Stimulated activated CD4-positive, alpha-beta T cell treated with anti-CD3 and anti-CD28 coated beads, TNF-alpha, amount 100 ng/mL, for 48 hours (primary cell): ENCODE measurements at regions not wholly inside any gene's neighbourhood (a gene's known extent, or its start where the extent isn't known, plus 50 kb on each side); places are given as distances from the start of the nearest gene placed in this dataset.

Experiments
- DNase-seq, 3 donors: peaks; one replicate each; pipeline ENCODE4 v3.0.0-alpha.2; 2020; ENCODE audit warnings: low read depth in 3 of 3

DNA sequence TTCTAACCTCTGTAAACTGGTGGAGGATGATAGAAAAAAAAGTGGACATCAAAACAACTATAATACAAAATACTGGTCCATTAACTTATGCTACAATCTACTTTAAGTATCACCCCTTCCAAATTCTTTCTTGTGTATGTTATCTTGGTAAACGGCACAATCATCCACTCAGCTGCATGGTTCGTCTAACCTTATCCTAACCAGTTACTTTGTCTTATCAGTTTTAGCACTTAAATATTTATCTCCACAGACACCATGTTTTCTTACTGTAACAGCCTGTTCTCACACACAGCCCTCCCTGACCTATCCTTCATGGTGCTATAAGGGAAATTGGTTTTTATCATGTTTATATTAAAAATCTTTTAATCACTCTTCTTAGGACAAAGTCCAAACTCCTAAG lies 157.2 kb downstream of the PTGER3 start:
- no peak for DNase-seq

- DNase-seq = no peak
Observed at GRCh38 chr1:70891051-70891843, 156.4 kb downstream of the PTGER3 start.

DNA sequence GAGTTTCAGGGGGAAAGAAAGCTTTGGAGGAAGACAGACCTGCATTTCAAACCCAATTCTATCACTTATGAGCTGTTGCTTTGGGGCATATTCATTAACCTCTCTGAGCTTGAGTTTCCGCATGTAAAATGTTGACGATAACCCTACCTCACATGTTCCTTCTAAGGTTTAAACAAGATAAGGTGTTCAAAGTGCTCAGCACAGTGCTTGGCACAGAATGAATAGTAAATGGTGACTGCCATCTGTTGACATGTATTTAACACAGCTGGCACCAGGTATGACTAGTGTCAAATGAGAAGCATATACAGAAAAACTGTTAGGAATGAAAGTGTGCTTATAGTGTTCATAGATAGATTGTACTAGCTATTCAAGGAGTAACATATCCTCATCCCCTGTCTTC lies 155.5 kb downstream of the PTGER3 start:
- DNase-seq = no peak

DNA sequence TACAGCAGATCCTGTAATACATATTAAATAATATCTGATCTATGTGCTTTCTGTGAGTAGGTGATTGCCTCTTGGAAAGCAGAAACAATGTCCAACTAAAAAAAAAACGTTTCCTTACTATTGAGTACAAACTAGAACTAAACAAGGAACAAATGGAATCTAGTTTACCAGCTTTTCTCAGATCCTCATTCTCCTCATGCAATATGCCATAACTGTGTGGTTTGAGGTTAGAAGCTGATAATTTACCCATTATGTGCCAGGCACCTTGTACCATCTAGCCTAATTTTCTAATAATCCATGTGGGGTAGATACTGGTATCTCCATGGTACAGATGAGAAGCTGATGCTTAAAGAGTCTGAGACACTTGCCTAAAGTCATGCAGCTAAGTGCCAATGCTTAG lies 154.7 kb downstream of the PTGER3 start:
- DNase-seq = no peak

- DNase-seq = no peak
Observed at GRCh38 chr1:70893381-70893780, 154.2 kb downstream of the PTGER3 start.

DNA sequence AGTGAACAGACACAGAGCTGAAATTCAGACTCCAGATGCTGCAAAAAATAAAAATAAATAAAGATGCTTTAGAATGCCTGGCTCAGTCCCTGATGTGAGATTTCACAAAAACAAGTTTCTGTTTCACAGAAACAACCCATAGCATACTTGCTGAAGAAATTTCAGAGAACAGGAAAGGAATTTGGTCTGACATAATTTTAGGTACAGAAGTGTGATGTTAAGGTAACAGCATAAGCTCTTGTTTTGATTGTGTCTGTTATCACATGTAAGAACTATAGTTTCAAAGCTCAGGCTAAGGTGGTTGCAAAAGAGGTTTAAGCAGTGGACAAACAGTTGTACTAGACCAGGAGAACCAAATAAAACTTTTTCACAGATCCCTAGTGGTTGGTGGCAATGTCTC lies 152.1 kb downstream of the PTGER3 start:
- DNase-seq = no peak

- no peak for DNase-seq
Observed at GRCh38 chr1:70896224-70896623, 151.4 kb downstream of the PTGER3 start.

DNA sequence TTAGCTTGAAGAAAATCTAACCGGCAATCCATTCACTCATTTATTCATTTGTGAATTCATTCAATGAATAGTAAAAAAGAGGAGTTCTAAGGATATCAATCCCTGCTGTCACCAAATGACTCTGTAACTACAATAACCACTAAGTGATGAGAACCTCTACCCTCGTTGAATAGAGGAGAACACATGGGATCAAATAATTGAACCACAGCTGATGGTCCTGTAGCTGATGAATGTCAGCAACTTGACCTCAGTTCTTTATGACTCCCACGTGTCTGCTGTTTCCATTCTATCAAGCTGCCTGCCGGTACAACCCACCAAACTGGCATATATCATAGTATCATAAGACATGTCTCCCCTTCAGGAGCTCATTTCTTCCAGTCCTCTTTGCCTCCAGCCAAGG lies 150.3 kb downstream of the PTGER3 start:
- no peak for DNase-seq

GRCh38 chr1:70899735-70900134 lies 147.9 kb downstream of the PTGER3 start:
- no peak for DNase-seq

- no peak for DNase-seq
Observed at GRCh38 chr1:70902211-70902610, 145.4 kb downstream of the PTGER3 start.

- DNase-seq = no peak
Observed at GRCh38 chr1:70906800-70907199, 140.8 kb downstream of the PTGER3 start.

DNA sequence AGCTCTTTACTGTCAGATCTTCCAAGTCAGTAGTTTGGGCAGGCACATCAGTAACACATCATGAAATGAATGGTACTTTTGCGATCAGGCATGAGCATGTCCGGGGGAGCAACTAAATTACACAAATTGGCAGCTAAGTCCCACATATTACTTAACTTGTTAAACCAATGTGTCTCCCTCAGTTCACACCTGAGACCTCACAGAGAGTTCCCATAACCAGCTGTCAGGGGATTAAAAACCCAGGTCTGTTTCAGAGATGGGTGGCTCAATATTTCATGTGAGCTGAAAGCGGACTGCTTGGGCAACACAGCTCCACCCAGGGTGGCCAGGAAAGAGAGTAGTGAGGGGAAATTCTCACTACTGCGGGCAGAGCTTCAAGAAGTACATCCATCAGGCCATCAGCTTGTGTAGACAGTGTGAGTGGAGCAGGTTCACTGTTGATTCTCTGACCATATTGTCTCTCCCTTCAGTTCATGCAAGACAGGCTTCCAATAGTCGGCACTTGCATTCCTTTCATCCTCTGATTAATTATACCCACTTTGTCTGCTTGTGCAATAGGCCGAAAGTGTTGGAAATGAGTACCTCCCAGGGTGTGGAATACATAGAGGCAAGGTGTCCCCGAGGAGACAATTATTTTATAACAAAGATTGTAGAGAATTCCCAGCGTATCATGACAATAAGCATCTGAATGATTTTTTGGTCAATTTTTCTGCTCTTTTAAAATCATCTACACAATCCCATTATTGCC lies 139.9 kb downstream of the PTGER3 start:
- no peak for DNase-seq

DNA sequence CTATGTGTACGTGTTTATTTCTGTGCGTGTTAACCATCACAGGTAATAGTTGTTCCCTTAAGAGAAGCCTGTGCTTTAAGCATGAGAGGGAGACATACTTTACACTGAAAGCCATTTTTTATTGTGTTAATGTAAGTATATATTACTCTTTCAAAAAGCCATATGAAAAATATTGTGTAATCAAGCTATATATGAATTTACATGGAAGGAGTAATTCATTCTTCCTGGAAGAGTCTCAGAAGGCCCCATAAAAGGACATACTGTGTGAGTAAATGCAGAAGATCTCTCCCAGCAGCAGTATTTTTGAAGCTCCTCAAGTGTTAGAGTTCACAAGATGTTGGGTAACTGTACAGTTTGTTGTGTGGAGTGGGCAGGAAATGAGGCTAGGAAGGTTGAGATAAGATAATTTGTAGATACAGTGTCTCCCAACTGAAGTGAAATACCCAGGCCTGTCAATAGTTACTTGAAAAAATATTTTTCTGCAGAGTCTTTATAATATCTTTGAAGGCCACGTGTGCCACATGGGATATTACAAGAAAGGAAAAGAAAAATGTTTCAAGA lies 138.3 kb downstream of the PTGER3 start:
- no peak for DNase-seq

DNA sequence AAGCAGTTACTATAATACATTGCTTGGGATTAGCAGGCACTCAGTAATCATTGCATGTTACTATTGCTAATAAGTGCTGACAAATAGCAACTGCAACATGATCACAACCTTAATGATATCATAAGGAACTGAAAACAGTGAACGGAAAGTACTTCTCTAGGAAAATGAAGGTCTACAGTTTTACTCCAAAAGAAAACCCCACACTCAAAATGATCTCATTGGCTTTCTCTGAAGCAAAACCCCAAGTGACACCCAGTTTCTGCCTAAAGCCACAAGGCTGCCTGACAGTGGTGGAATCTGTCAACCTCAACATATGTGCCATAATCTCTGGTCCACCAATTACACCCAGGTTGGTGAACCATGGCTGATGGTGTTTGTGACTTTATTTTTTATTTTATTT lies 137.6 kb downstream of the PTGER3 start:
- no peak for DNase-seq

GRCh38 chr1:70911861-70912260 lies 135.8 kb downstream of the PTGER3 start:
- DNase-seq = no peak

DNA sequence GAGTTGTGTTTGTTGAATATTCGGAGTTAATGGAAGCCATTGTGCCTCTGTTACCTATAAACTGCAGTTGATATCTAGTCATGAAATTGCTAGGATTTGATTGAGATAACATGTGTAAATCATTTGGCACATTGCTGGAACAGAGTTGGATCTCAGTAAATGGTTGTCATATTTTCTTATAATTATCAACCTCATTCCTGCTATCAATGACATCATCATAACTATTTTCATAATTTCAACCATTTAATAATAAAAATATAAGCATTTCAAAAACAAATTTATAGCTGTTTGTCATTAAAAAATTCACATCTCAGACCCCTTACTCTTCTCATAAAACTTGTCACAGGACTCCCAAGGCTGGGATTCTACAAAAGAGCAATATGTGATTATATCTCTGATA lies 133.4 kb downstream of the PTGER3 start:
- no peak for DNase-seq

GRCh38 chr1:70915258-70916033 lies 132.2 kb downstream of the PTGER3 start:
- no peak for DNase-seq

GRCh38 chr1:70916034-70916427 lies 131.6 kb downstream of the PTGER3 start:
- DNase-seq = no peak

DNA sequence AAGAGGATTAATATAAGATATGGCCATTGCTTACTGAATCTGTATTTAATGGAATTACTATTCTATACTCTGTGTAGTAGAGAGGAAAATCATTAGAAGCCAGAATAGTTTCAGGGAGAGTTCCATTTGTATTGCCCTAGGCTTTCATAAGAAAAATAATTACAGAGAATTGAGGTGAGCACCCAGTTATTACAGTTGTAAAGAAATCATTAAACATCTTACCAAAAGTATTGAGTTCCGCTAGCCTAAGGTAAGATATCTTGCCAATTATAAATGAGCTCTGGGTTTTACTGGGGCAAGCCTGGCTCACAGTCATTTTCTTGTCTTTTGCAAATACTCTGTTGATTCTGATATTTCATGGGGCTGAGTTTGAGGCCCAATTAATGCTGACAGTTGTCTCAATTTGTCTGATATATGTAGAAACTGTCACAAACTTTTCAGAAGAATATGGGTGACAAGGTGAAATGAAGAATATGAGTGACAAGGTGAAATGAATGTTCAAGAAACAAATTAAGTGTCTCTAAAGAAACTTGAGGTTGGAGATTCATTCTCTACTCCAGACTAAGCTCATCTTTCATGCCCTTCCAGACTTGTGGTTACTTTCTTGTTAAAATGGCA lies 127.8 kb downstream of the PTGER3 start:
- no peak for DNase-seq
